ENCODE measurements at regions not wholly inside any gene's neighbourhood (a gene's known extent, or its start where the extent isn't known, plus 50 kb on each side); places are given as distances from the start of the nearest gene placed in this dataset.

GRCh38 chr6:67433124-67433523, 1202.0 kb upstream of the ADGRB3 start (continued):
- TF ChIP-seq ZNF592 (IDR thresholded peaks at IDR 0.05): no peak
- TF ChIP-seq SMARCA5 (IDR thresholded peaks at IDR 0.05): no peak
- no peak for TF ChIP-seq FIP1L1 (IDR thresholded peaks at IDR 0.05; ENCODE audit: low read depth, low read length, poor library complexity, severe bottlenecking)
- no peak for TF ChIP-seq FOSL1 (tag; conservative IDR thresholded peaks at IDR 0.05)
- no peak for TF ChIP-seq ETS2 (tag; IDR thresholded peaks at IDR 0.05; ENCODE audit: borderline replicate concordance, poor library complexity, severe bottlenecking)
- TF ChIP-seq, protein P1, sequence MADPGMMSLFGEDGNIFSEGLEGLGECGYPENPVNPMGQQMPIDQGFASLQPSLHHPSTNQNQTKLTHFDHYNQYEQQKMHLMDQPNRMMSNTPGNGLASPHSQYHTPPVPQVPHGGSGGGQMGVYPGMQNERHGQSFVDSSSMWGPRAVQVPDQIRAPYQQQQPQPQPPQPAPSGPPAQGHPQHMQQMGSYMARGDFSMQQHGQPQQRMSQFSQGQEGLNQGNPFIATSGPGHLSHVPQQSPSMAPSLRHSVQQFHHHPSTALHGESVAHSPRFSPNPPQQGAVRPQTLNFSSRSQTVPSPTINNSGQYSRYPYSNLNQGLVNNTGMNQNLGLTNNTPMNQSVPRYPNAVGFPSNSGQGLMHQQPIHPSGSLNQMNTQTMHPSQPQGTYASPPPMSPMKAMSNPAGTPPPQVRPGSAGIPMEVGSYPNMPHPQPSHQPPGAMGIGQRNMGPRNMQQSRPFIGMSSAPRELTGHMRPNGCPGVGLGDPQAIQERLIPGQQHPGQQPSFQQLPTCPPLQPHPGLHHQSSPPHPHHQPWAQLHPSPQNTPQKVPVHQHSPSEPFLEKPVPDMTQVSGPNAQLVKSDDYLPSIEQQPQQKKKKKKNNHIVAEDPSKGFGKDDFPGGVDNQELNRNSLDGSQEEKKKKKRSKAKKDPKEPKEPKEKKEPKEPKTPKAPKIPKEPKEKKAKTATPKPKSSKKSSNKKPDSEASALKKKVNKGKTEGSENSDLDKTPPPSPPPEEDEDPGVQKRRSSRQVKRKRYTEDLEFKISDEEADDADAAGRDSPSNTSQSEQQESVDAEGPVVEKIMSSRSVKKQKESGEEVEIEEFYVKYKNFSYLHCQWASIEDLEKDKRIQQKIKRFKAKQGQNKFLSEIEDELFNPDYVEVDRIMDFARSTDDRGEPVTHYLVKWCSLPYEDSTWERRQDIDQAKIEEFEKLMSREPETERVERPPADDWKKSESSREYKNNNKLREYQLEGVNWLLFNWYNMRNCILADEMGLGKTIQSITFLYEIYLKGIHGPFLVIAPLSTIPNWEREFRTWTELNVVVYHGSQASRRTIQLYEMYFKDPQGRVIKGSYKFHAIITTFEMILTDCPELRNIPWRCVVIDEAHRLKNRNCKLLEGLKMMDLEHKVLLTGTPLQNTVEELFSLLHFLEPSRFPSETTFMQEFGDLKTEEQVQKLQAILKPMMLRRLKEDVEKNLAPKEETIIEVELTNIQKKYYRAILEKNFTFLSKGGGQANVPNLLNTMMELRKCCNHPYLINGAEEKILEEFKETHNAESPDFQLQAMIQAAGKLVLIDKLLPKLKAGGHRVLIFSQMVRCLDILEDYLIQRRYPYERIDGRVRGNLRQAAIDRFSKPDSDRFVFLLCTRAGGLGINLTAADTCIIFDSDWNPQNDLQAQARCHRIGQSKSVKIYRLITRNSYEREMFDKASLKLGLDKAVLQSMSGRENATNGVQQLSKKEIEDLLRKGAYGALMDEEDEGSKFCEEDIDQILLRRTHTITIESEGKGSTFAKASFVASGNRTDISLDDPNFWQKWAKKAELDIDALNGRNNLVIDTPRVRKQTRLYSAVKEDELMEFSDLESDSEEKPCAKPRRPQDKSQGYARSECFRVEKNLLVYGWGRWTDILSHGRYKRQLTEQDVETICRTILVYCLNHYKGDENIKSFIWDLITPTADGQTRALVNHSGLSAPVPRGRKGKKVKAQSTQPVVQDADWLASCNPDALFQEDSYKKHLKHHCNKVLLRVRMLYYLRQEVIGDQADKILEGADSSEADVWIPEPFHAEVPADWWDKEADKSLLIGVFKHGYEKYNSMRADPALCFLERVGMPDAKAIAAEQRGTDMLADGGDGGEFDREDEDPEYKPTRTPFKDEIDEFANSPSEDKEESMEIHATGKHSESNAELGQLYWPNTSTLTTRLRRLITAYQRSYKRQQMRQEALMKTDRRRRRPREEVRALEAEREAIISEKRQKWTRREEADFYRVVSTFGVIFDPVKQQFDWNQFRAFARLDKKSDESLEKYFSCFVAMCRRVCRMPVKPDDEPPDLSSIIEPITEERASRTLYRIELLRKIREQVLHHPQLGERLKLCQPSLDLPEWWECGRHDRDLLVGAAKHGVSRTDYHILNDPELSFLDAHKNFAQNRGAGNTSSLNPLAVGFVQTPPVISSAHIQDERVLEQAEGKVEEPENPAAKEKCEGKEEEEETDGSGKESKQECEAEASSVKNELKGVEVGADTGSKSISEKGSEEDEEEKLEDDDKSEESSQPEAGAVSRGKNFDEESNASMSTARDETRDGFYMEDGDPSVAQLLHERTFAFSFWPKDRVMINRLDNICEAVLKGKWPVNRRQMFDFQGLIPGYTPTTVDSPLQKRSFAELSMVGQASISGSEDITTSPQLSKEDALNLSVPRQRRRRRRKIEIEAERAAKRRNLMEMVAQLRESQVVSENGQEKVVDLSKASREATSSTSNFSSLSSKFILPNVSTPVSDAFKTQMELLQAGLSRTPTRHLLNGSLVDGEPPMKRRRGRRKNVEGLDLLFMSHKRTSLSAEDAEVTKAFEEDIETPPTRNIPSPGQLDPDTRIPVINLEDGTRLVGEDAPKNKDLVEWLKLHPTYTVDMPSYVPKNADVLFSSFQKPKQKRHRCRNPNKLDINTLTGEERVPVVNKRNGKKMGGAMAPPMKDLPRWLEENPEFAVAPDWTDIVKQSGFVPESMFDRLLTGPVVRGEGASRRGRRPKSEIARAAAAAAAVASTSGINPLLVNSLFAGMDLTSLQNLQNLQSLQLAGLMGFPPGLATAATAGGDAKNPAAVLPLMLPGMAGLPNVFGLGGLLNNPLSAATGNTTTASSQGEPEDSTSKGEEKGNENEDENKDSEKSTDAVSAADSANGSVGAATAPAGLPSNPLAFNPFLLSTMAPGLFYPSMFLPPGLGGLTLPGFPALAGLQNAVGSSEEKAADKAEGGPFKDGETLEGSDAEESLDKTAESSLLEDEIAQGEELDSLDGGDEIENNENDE (IDR thresholded peaks at IDR 0.05; ENCODE audit: low read depth, low read length): no peak
- no peak for TF ChIP-seq ZNF695 (CRISPR knock-in tag; IDR thresholded peaks at IDR 0.05)
- TF ChIP-seq PHF21A (IDR thresholded peaks at IDR 0.05; ENCODE audit: borderline replicate concordance, low read depth): no peak
- TF ChIP-seq ATF4 (CRISPR knock-in tag; IDR thresholded peaks at IDR 0.05): peak; percentile 75; the same call in 1 of the 2 replicates
- TF ChIP-seq PTBP1 (IDR thresholded peaks at IDR 0.05; ENCODE audit: low read depth, low read length): no peak
- no peak for TF ChIP-seq PHF8 (IDR thresholded peaks at IDR 0.05; ENCODE audit: borderline replicate concordance, low read length)
- TF ChIP-seq TAF1 (IDR thresholded peaks at IDR 0.05; ENCODE audit: control insufficient read depth, extremely low read depth, insufficient read depth, low read length, severe bottlenecking): no peak

Data from K562 (cell line).